GM06990 (cell line): ENCODE measurements at regions not wholly inside any gene's neighbourhood (a gene's known extent, or its start where the extent isn't known, plus 50 kb on each side); places are given as distances from the start of the nearest gene placed in this dataset.

Source experiments
- DNase-seq: peaks from one replicate; pipeline ENCODE4 v3.0.0-alpha.2; 2011; ENCODE audit not compliant: insufficient read length; ENCODE audit errors: extremely low read depth
- H3K27me3 ChIP-seq: replicated peaks from 2 replicates; pipeline ENCODE4 v1.6.0; 2011; ENCODE audit warnings: low read length; ENCODE audit not compliant: control insufficient read depth, insufficient read depth
- H3K36me3 ChIP-seq: 2 replicates; pipeline ENCODE4 v1.5.1; 2011; ENCODE audit warnings: low read length; ENCODE audit not compliant: control insufficient read depth, insufficient read depth
- H3K4me3 ChIP-seq: replicated peaks from 2 replicates; pipeline ENCODE4 v1.5.1; 2011; ENCODE audit warnings: low read depth, mild to moderate bottlenecking, control low read depth, low read length
- CTCF ChIP-seq: IDR thresholded peaks from 2 replicates; pipeline ENCODE4 v1.5.1; 2011; ENCODE audit warnings: low read length, control low read depth, mild to moderate bottlenecking, inconsistent platforms; ENCODE audit not compliant: insufficient read depth, poor library complexity, severe bottlenecking

- H3K36me3 ChIP-seq: no peaks in the 10 kb centered on the region
- no peak for DNase-seq
- no peak for TF ChIP-seq CTCF
These were observed 376.9 kb upstream of the TMEFF2 start for GRCh38 chr2:192571636-192572035.

GRCh38 chr2:192570788-192571187 is 376.1 kb upstream of the TMEFF2 start:
- no peak overlapping the region for H3K4me3 ChIP-seq
- no peaks in the 10 kb centered on the region for H3K36me3 ChIP-seq
- H3K27me3 ChIP-seq: no peaks in the 10 kb centered on the region
- no peak for DNase-seq
- TF ChIP-seq CTCF: no peak

More at GRCh38 chr2:192571636-192572035, 376.9 kb upstream of the TMEFF2 start:
- Histone ChIP-seq H3K4me3 (no peak overlapping the region), H3K27me3 (no peaks in the 10 kb centered on the region)

- H3K36me3 ChIP-seq: no peaks in the 10 kb centered on the region
- H3K4me3 ChIP-seq: no peak overlapping the region
- DNase-seq: no peak
- no peak for TF ChIP-seq CTCF
- H3K27me3 ChIP-seq: no peaks in the 10 kb centered on the region
These were observed 372.1 kb upstream of the TMEFF2 start for GRCh38 chr2:192566863-192567262.

GRCh38 chr2:192560326-192560725 is 365.6 kb upstream of the TMEFF2 start:
- Histone ChIP-seq H3K27me3 (no peaks in the 10 kb centered on the region), H3K4me3 (no peak overlapping the region), H3K36me3 (no peaks in the 10 kb centered on the region)
- no peak for DNase-seq
- TF ChIP-seq CTCF: no peak

GRCh38 chr2:192559587-192559986 is 364.9 kb upstream of the TMEFF2 start:
- no peak for DNase-seq
- Histone ChIP-seq H3K4me3 (no peak overlapping the region), H3K27me3 (no peaks in the 10 kb centered on the region), H3K36me3 (no peaks in the 10 kb centered on the region)
- no peak for TF ChIP-seq CTCF

GRCh38 chr2:192558637-192559036 is 363.9 kb upstream of the TMEFF2 start:
- no peak for DNase-seq
- TF ChIP-seq CTCF: no peak
- H3K36me3 ChIP-seq: no peaks in the 10 kb centered on the region
- no peak overlapping the region for H3K4me3 ChIP-seq
- H3K27me3 ChIP-seq: no peaks in the 10 kb centered on the region
